GM23338 (cell line): ENCODE measurements at regions not wholly inside any gene's neighbourhood (a gene's known extent, or its start where the extent isn't known, plus 50 kb on each side); places are given as distances from the start of the nearest gene placed in this dataset.

ENCODE experiments used
- ATAC-seq: fragments of 200-7000 bp; cut with Tn5 transposase; 3 replicates; pipeline ENCODE4 v1.9.1; 2020
- DNase-seq: peaks from one replicate; pipeline ENCODE4 v3.0.0-alpha.2; 2015; ENCODE audit warnings: low spot score
- H2AFZ ChIP-seq: fragments of 200-600 bp; sonication (generic); 2 replicates; pipeline ENCODE4 v1.8.0; 2016; ENCODE audit warnings: antibody characterized with exemption, mild to moderate bottlenecking, moderate library complexity
- H3F3A ChIP-seq: fragments of 200-600 bp; sonication (generic); replicated peaks from 2 replicates; pipeline ENCODE4 v1.8.0; 2017; ENCODE audit warnings: antibody characterized with exemption, mixed run types, low read depth
- H3K27ac ChIP-seq: fragments of 200-600 bp; sonication (generic); 2 replicates; pipeline ENCODE4 v1.6.1; 2016; ENCODE audit warnings: low read depth
- H3K27me3 ChIP-seq: fragments of 200-600 bp; sonication (generic); 2 replicates; pipeline ENCODE4 v1.8.0; 2016; ENCODE audit warnings: mild to moderate bottlenecking, mixed run types, moderate library complexity; ENCODE audit not compliant: insufficient read depth
- H3K36me3 ChIP-seq: fragments of 200-600 bp; sonication (generic); 2 replicates; pipeline ENCODE4 v1.8.0; 2016; ENCODE audit warnings: mild to moderate bottlenecking; ENCODE audit not compliant: insufficient read depth
- H3K4me1 ChIP-seq: fragments of 200-600 bp; sonication (generic); 2 replicates; pipeline ENCODE4 v1.8.0; 2016; ENCODE audit warnings: mild to moderate bottlenecking, moderate library complexity; ENCODE audit not compliant: insufficient read depth
- H3K4me2 ChIP-seq: fragments of 200-600 bp; sonication (generic); 2 replicates; pipeline ENCODE4 v1.7.1; 2017; ENCODE audit warnings: mixed run types
- H3K4me3 ChIP-seq: fragments of 200-600 bp; sonication (generic); 2 replicates; pipeline ENCODE4 v1.6.1; 2016; ENCODE audit warnings: mixed run types
- H3K79me2 ChIP-seq: fragments of 200-600 bp; sonication (generic); replicated peaks from 2 replicates; pipeline ENCODE4 v1.8.0; 2017; ENCODE audit warnings: mild to moderate bottlenecking; ENCODE audit not compliant: insufficient read depth
- H3K9me2 ChIP-seq: fragments of 200-600 bp; sonication (generic); 2 replicates; pipeline ENCODE4 v1.8.0; 2017; ENCODE audit not compliant: insufficient read depth
- H4K20me1 ChIP-seq: fragments of 200-600 bp; sonication (generic); replicated peaks from 2 replicates; pipeline ENCODE4 v1.8.0; 2017; ENCODE audit warnings: mild to moderate bottlenecking; ENCODE audit not compliant: insufficient read depth
- H3K27ac Mint-ChIP-seq: 2 replicates; pipeline ENCODE4 v1.8.0; 2020; ENCODE audit warnings: inconsistent platforms, mild to moderate bottlenecking, moderate library complexity, mixed read lengths
- H3K27me3 Mint-ChIP-seq: 3 replicates; pipeline ENCODE4 v1.8.0; 2022; ENCODE audit warnings: low read depth, mild to moderate bottlenecking, moderate library complexity, mixed read lengths, inconsistent platforms; ENCODE audit not compliant: insufficient read depth, poor library complexity
- H3K36me3 Mint-ChIP-seq: 3 replicates; pipeline ENCODE4 v1.8.0; 2021; ENCODE audit warnings: low read depth, mild to moderate bottlenecking, inconsistent platforms, moderate library complexity, mixed read lengths
- H3K4me1 Mint-ChIP-seq: 3 replicates; pipeline ENCODE4 v1.8.0; 2020; ENCODE audit warnings: mild to moderate bottlenecking, inconsistent platforms, mixed read lengths
- H3K4me3 Mint-ChIP-seq: 3 replicates; pipeline ENCODE4 v1.8.0; 2021; ENCODE audit warnings: moderate library complexity, mild to moderate bottlenecking, inconsistent platforms, mixed read lengths
- H3K9me3 Mint-ChIP-seq: 3 replicates; pipeline ENCODE4 v1.8.0; 2020; ENCODE audit warnings: moderate library complexity, mild to moderate bottlenecking, inconsistent platforms, mixed read lengths
- CREB1 ChIP-seq: fragments of 250-450 bp; sonication (Bioruptor Pico); IDR thresholded peaks from 2 replicates; pipeline ENCODE4 v1.5.0; 2020; ENCODE audit warnings: low read depth, mild to moderate bottlenecking, moderate library complexity
- CTCF ChIP-seq, 2 experiments: fragments of 200-600 bp in 1 of 2; sonication (generic) in 1 of 2; conservative IDR thresholded peaks; 2 replicates each; pipeline versions ENCODE4 v1.5.1 to v1.6.1; 2016 to 2017; ENCODE audit warnings: antibody characterized with exemption in 2 of 2, low read depth in 2 of 2, mild to moderate bottlenecking in 2 of 2, moderate library complexity in 1 of 2
- ETS1 ChIP-seq: IDR thresholded peaks from 2 replicates; pipeline ENCODE4 v1.6.1; 2016; ENCODE audit warnings: antibody characterized with exemption
- EZH2 ChIP-seq: fragments of 200-600 bp; sonication (generic); IDR thresholded peaks from one replicate; pipeline ENCODE4 v1.8.0; 2017; ENCODE audit warnings: antibody characterized with exemption, mild to moderate bottlenecking, low read depth; ENCODE audit not compliant: unreplicated experiment
- EZH2phosphoT487 ChIP-seq: fragments of 200-600 bp; sonication (generic); IDR thresholded peaks from one replicate; pipeline ENCODE4 v1.8.1; 2018; ENCODE audit warnings: antibody characterized with exemption; ENCODE audit not compliant: unreplicated experiment
- JUNB ChIP-seq: IDR thresholded peaks from one replicate; pipeline ENCODE4 v1.6.1; 2016; ENCODE audit warnings: antibody characterized with exemption; ENCODE audit not compliant: unreplicated experiment
- NANOG ChIP-seq: IDR thresholded peaks from 2 replicates; pipeline ENCODE4 v1.6.1; 2016; ENCODE audit warnings: antibody characterized with exemption, borderline replicate concordance
- POLR2AphosphoS5 ChIP-seq: IDR thresholded peaks from 2 replicates; pipeline ENCODE4 v1.6.1; 2016; ENCODE audit warnings: antibody characterized with exemption, low read depth
- REST ChIP-seq: IDR thresholded peaks from one replicate; pipeline ENCODE4 v1.6.1; 2018; ENCODE audit warnings: antibody characterized with exemption; ENCODE audit not compliant: unreplicated experiment
- STAT1 ChIP-seq: IDR thresholded peaks from one replicate; pipeline ENCODE4 v1.6.1; 2016; ENCODE audit warnings: antibody characterized with exemption; ENCODE audit not compliant: unreplicated experiment
- ZNF114 ChIP-seq: fragments of 250-450 bp; sonication (Bioruptor Pico); IDR thresholded peaks from 2 replicates; pipeline ENCODE4 v1.5.0; 2020; ENCODE audit warnings: mild to moderate bottlenecking, moderate library complexity
- ZNF331 ChIP-seq: fragments of 250-450 bp; sonication (Bioruptor Pico); IDR thresholded peaks from 2 replicates; pipeline ENCODE4 v1.5.0; 2020; ENCODE audit warnings: low read depth, mild to moderate bottlenecking, moderate library complexity
- ZNF462 ChIP-seq: fragments of 250-450 bp; sonication (Bioruptor Pico); IDR thresholded peaks from 2 replicates; pipeline ENCODE4 v1.5.0; 2020; ENCODE audit warnings: mild to moderate bottlenecking, moderate library complexity

- Mint-ChIP-seq H3K27ac (no peak overlapping the region), H3K27me3 (peaks cover 8% of the 10 kb centered on the region), H3K4me3 (no peak overlapping the region), H3K36me3 (0 out of 3 replicates have a peak, but pooled peaks cover 3% of the 10 kb centered on the region), H3K9me3 (no peaks in the 10 kb centered on the region), H3K4me1 (peaks cover 7% of the 10 kb centered on the region; the same call in 2 of the 3 replicates)
- Histone ChIP-seq H3F3A (no peaks in the 10 kb centered on the region), H3K36me3 (no peaks in the 10 kb centered on the region), H3K27me3 (peaks cover 6% of the 10 kb centered on the region; the same call in 1 of the 2 replicates), H3K79me2 (no peaks in the 10 kb centered on the region), H3K4me2 (no peak overlapping the region), H3K27ac (no peak overlapping the region), H2AFZ (no peak overlapping the region), H3K4me1 (no peaks in the 10 kb centered on the region), H3K4me3 (no peak overlapping the region), H4K20me1 (no peaks in the 10 kb centered on the region), H3K9me2 (peaks cover 5% of the 10 kb centered on the region; the same call in 1 of the 2 replicates)
- ATAC-seq (no peak), DNase-seq (no peak)
- TF ChIP-seq CREB1 (CRISPR knock-in tag) (no peak), ZNF114 (CRISPR knock-in tag) (no peak), ETS1 (no peak), STAT1 (no peak), NANOG (no peak), EZH2 (no peak), CTCF (conservative IDR thresholded peaks at IDR 0.05; ENCODE audit: low read depth in 2 of 2) (no peak), ZNF462 (CRISPR knock-in tag) (no peak), JUNB (no peak), REST (no peak), EZH2phosphoT487 (no peak), ZNF331 (CRISPR knock-in tag) (no peak), POLR2AphosphoS5 (no peak)
Measured at GRCh38 chr6:167524261-167525111, 199.6 kb downstream of the TTLL2 start.
